ENCODE measurements at regions not wholly inside any gene's neighbourhood (a gene's known extent, or its start where the extent isn't known, plus 50 kb on each side); places are given as distances from the start of the nearest gene placed in this dataset.

- TF ChIP-seq CTCF (IDR thresholded peaks at IDR 0.05; ENCODE audit: control extremely low read depth in 1 of 3, insufficient read depth in 1 of 3, low read depth in 1 of 3, low read length in 3 of 3) (no peak), EZH2 (IDR thresholded peaks at IDR 0.05; ENCODE audit: low read depth, low read length, severe bottlenecking) (no peak), EP300 (IDR thresholded peaks at IDR 0.05; ENCODE audit: borderline replicate concordance in 1 of 2, low read depth in 2 of 2, low read length in 2 of 2) (no peak), TCF12 (IDR thresholded peaks at IDR 0.05; ENCODE audit: low read depth, low read length) (no peak), HDAC6 (IDR thresholded peaks at IDR 0.05; ENCODE audit: low read depth, low read length) (no peak), ATF3 (IDR thresholded peaks at IDR 0.05; ENCODE audit: insufficient read depth, low read depth, low read length) (no peak), TAF1 (IDR thresholded peaks at IDR 0.05; ENCODE audit: low read depth, low read length) (no peak), TAF7 (optimal IDR thresholded peaks at IDR 0.05; ENCODE audit: borderline replicate concordance, low read depth, low read length) (no peak), POLR2A (IDR thresholded peaks at IDR 0.05; ENCODE audit: control extremely low read depth in 1 of 2, low read depth in 2 of 2, low read length in 2 of 2) (no peak), SIX5 (IDR thresholded peaks at IDR 0.05; ENCODE audit: low read depth, low read length) (no peak), SUZ12 (IDR thresholded peaks at IDR 0.05; ENCODE audit: low read length) (no peak), SIN3A (conservative IDR thresholded peaks at IDR 0.05 in 1 of 2, IDR thresholded peaks at IDR 0.05 in 1 of 2; ENCODE audit: low read depth in 1 of 2, low read length in 2 of 2) (no peak), RFX5 (IDR thresholded peaks at IDR 0.05; ENCODE audit: borderline replicate concordance, low read depth, low read length) (no peak), CEBPB (IDR thresholded peaks at IDR 0.05; ENCODE audit: low read depth, low read length) (no peak)
Observed at GRCh38 chr10:55063811-55064210, 262.8 kb upstream of the PCDH15 start.

All from H1 (cell line).